SK-N-MC (cell line): ENCODE measurements at regions not wholly inside any gene's neighbourhood (a gene's known extent, or its start where the extent isn't known, plus 50 kb on each side); places are given as distances from the start of the nearest gene placed in this dataset.

Source experiments
- EZH2 ChIP-seq: fragments of 200-600 bp; sonication (generic); IDR thresholded peaks from one replicate; pipeline ENCODE4 v1.6.1; 2017; ENCODE audit warnings: antibody characterized with exemption
- POLR2AphosphoS5 ChIP-seq: IDR thresholded peaks from 2 replicates; pipeline ENCODE4 v1.6.1; 2012; ENCODE audit warnings: mild to moderate bottlenecking, low read depth, low read length, borderline replicate concordance

DNA sequence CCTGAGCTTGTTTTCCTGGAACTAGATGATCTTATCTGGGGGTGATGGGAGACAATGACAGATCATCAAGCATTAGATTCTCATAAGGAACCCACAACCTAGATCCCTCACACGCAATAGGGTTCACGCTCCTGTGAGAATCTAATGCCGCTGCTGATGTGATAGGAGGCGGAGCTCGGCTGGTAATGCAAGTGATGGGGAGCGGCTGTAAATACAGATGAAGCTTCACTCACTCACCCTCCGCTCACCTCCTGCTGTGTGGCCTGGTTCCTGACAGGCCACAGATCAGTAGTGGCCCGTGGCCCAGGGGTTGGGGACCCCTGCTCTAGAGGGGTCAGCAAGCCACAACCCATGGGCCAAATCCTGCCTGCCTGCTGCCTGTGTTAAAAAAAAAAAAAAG, 435.9 kb downstream of the CD83 start:
- TF ChIP-seq POLR2AphosphoS5 (no peak), EZH2 (no peak)
